C4-2B (cell line): ENCODE measurements at regions not wholly inside any gene's neighbourhood (a gene's known extent, or its start where the extent isn't known, plus 50 kb on each side); places are given as distances from the start of the nearest gene placed in this dataset.

Source experiments
- ZFX ChIP-seq: fragments of 450-650 bp; IDR thresholded peaks from 2 replicates; pipeline ENCODE4 v1.6.1; 2017
- TF ChIP-seq, protein P1 (sequence below): fragments of 450-650 bp; conservative IDR thresholded peaks from 2 replicates; pipeline ENCODE4 v1.5.1; 2017; ENCODE audit warnings: mild to moderate bottlenecking

DNA sequence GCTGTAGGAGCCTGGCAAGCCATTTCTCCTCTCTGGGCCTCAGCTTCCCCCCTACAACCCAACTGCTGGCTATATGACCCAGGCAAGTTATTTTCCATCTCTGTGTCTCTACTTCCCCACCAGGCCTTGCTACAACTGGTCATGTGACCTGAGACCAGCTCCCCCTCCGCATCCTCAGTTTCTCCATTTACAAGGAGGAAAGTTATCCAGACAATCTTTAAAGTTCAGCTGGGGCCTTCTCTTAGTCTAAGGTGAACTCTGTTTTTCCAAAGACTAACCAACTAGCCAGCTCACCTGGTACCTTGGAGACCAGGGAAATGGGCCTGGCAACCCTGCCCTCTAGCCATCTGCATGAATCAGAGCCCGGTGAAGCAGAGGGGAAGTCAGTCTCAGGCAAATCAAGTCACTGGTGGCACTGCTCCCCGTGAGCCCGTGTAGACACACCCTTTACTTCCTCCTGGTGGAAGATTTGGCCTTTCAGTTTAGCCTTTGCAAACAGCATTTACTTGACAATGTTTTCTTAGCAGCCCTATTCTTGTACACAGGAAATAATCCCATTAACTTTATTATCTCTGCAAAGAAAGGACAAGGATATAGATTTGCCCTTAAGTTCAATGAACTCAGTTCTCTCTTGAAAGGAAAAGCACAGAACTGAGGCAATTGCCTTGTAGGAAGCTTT is 157.7 kb downstream of the VEGFA start:
- TF ChIP-seq, protein P1, sequence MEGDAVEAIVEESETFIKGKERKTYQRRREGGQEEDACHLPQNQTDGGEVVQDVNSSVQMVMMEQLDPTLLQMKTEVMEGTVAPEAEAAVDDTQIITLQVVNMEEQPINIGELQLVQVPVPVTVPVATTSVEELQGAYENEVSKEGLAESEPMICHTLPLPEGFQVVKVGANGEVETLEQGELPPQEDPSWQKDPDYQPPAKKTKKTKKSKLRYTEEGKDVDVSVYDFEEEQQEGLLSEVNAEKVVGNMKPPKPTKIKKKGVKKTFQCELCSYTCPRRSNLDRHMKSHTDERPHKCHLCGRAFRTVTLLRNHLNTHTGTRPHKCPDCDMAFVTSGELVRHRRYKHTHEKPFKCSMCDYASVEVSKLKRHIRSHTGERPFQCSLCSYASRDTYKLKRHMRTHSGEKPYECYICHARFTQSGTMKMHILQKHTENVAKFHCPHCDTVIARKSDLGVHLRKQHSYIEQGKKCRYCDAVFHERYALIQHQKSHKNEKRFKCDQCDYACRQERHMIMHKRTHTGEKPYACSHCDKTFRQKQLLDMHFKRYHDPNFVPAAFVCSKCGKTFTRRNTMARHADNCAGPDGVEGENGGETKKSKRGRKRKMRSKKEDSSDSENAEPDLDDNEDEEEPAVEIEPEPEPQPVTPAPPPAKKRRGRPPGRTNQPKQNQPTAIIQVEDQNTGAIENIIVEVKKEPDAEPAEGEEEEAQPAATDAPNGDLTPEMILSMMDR = no peak
- TF ChIP-seq ZFX = no peak
